GM19438 (cell line): ENCODE measurements at regions not wholly inside any gene's neighbourhood (a gene's known extent, or its start where the extent isn't known, plus 50 kb on each side); places are given as distances from the start of the nearest gene placed in this dataset.
A peak's percentile ranks its signal among the peaks of the same experiment; 100 is the strongest.

ENCODE experiments used
- ATAC-seq: cut with Tn5 transposase; IDR thresholded peaks from one replicate; pipeline ENCODE4 v1.9.1; 2021; ENCODE audit warnings: low read depth; ENCODE audit not compliant: unreplicated experiment

DNA sequence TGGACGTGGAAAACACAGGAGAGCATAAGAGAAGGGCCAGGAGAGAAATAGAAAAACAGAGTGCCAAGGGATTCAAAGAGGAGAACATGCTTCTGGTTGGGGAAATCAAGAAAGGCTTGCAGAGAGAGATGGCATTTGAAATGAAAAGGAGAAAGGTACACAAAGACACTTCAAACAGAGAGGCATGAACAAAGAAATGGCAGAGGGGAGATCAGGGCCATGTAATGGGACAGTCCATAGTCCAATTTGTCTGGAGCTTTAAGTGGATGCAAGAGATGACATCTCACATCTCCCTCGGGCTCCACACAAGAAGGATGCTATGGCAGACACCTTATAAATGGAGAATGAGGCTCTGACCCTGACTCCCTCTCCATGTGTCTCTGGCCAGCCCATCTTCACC is 331.1 kb downstream of the MLLT3 start:
- ATAC-seq = no peak

DNA sequence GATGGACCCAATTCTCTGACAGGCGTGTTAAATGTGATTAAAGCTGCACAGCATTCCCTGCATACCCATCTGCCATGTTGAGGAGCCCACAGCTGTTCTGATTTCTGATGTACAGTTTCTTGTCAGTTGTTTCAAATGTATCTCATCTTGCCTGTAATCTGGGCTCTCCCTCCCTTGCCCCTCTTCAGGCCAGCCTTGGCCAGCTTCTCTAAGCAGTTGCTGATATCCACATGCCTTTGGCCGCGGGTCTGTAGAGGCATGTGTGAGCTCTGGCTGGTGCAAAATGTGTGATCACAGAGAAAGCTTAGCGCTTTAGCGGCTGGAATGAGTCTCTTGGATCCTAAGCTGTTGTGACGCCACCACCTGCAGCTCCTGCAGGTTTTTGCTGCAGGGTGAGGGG is 332.0 kb downstream of the MLLT3 start:
- ATAC-seq = no peak

- peak; percentile 39 for ATAC-seq
Measured at GRCh38 chr9:20289423-20290010, 332.8 kb downstream of the MLLT3 start.

GRCh38 chr9:20286969-20287368 is 335.3 kb downstream of the MLLT3 start:
- ATAC-seq = no peak

DNA sequence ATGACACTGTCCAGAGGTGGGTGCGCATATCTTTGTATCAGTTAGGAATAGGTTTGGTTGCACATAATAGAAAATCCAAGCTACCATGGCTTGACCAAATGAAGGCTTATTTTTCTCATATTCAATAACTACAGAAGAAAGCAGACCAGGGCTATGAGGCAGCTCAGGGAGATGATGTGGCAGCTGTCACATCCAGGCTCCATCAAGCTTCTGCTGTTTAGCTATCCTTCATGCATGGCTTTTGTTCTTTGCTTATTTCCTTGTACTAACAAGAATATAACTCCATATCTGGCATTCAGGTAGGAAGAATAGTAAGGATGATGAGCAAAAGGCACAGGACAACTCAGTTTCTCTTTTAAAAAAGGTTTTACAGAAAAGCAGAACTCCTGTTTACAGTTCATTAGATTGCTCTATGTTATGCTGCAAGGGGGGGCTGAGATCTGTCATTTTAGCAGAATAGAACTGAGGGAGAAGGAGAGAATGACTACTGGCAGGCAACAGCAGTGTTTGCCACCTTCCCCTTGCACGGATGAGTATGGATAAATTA is 336.1 kb downstream of the MLLT3 start:
- ATAC-seq = no peak

DNA sequence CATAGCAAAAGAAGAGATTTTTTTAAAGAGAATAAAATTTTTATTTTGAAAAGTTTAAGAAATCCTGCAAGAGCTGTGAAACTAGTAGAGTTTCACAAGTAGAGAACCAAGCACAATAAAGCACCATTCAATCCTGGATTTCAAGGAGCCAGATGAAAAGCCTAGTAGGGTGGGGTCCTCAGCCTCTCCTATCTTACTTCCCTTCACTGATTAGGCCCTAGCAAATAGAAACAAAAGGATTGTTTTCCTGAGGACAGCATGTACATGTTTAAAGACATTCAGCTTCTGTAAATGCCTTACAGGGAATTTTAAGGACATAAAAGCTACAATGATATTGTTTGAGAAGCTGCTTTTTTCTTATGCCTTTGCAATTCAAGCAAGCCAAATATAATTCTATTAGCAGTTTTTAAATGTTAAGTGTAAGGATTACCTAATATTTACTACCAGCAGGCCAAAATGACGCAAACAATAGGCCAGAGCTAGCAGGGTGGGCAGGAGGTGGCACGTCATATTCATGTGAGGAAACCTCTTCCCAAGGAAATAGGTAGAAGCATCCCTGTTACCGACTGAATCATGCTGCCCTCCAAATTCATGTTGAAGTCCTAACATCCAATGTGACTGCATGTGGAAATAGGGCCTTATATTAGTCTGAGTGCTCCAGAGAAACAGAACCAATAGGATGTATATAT is 337.6 kb downstream of the MLLT3 start:
- ATAC-seq = no peak

DNA sequence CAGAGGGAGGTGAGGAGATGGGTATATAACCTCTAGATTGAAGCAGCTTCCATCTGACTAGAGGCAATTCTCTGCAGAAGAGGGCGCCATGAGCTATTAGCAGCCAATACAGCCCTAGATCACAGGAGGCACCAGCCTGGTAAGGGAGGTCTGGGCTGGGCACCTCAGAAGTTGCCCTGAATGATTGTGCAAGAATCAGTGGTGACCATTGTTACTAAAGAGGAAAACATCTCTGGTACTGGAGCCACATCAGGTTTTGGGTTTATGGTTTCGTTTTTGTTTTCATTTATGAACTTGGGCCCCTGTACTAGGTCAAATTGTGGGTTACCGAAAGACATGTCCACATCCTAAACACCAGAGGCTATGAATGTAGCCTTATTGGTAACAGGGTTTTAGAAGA is 342.0 kb downstream of the MLLT3 start:
- no peak for ATAC-seq

DNA sequence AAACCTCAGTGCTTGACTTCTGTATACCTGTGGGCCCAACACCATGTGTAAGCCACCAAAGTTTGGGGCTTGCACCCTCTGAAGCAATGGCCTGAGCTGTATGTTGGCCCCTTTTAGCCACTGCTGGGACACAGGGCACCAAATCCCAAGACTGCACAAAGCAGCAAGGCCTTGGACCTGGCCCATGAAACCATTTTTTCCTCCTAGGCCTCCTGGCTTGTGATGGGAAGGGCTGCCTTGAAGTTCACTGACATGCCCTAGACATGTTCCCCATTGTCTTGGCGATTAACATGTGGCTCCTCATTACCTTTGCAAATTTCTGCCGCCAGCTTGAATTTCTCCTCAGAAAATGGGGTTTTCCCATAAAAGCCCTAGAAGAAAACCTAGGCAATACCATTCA is 345.5 kb downstream of the MLLT3 start:
- no peak for ATAC-seq

DNA sequence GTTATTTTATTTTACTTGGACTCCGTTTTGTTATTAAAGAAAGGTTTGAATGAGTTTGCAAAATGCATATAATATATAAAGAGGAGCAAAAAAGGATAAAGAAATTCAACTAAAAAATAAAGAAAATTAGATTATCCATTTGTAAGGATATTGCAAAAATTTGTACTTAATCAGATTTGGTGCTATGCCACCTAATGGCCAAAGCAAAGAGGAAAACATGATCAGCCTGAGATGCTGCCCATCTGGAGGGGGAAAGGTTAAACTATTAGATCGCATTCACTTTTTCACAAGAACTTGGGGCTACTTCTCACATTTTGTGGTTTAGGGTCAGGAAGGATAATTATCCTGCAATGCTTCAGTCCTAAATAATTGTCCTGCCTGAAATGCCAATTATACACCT is 350.6 kb downstream of the MLLT3 start:
- ATAC-seq = no peak

DNA sequence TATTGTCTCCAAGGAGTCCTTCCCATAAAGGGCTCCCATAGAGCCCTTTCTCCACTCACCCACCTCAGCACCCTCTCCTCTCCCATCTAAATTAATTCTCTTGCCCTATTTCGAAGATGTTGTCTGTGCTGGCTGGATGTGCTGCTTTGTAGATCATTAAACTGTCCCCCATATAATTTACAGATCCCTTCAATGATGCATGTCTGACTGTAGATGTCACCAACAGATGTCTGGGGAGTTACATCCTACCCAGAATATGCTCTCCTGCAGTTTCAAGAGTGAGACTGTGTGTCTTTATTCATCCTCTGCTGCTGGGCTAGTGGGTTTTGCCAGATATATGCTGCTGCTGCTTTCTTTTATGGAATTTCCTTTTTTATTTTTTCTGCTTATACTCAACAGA is 351.2 kb downstream of the MLLT3 start:
- ATAC-seq = no peak

DNA sequence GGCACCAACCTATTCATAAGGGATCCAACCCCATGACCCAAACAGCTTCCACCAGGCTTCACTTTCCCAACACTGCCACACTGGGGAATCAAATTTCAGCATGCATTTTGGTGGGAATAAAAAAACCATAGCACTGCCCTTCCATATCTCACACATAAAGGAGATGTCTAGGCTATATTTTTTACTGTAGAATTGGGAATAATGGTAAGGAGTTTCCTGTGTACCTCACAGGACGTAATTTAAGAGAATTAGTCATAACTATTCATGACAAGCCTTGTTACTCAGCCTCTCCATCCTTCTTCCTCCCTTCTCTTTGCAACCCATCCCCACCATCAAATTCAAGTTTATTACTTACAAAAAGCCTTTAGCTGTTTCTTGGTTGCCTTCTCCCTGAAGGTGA is 352.1 kb downstream of the MLLT3 start:
- no peak for ATAC-seq

- ATAC-seq = no peak
Measured at GRCh38 chr9:20269620-20270019, 352.7 kb downstream of the MLLT3 start.

DNA sequence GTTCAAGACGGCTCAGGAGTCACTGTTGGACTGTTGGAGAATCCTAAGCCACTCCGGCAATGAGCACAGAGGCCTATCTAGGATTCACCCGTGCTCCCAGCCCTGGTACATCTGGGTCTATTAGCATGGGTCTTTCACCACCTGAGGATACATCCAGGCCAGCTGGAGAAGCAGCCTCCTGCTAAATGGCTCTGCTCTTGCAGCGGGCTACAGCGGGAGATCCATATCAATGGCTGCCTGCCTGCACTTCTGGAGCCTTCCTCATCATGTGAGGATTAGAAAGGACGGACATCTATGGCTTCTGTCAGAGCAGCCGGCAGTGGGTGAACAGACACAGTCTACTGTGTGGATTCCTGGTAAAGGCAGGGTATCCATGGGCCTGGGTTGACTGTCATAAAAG is 357.4 kb downstream of the MLLT3 start:
- no peak for ATAC-seq

DNA sequence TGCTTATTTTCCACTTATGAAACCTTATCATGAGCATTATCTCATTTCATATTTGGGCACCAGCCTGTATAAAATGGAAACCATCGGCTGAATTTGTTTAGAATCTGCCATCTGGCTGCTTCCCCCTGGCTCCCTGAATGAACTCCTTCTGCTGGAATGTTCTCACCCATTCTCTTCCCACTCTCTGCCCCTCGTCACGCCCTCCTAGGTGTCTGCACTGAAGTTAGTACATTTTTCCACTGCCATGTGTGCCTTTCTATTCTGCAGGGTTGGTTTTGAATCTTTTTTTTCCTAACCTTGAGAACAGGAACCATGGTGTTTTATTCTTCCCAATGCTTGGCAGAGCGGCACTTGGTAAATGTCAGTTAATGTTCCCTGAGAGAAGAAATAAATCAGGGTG is 359.7 kb downstream of the MLLT3 start:
- ATAC-seq = no peak

GRCh38 chr9:20256284-20256948 is 365.9 kb downstream of the MLLT3 start:
- no peak for ATAC-seq

GRCh38 chr9:20255052-20255451 is 367.2 kb downstream of the MLLT3 start:
- ATAC-seq = no peak

- ATAC-seq = no peak
Measured at GRCh38 chr9:20253635-20254034, 368.7 kb downstream of the MLLT3 start.

DNA sequence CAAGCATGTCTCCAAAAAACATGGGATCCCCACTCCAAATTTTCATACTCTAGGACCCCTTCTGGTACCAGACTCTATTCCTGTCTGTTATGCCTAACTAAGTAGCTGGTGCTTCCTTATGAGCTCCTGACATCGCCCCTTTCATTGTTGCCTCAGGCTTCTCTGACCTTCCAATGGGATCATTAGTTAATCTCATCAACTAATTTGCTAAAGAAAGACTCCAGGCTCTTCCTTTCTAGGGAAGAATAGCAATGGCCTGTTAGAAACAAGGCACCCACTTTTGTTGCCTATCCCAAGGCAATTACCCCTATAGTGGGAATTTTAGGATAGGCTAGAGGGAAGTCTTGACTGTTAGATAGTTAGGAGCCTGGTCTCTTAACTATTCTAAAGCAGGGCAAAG is 369.5 kb downstream of the MLLT3 start:
- ATAC-seq = no peak

DNA sequence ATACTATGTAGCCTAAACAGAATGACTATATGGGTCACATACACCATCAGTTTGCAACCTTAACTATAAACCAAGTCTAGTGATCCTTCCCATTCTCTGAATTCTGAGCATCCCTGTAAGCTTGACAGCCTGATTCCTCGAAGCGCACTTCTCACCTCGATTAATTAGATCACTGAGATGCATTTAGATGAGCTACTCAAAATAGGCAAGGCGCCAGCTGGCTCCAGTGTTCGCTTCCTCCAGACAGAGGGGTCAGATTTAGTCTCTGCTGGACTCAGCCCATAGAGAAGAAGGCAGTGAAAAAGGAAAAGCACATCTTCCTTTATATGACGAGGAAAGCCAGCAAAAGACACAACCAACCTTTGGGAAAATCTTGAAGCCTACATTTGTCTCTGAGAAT is 371.5 kb downstream of the MLLT3 start:
- no peak for ATAC-seq

GRCh38 chr9:20244271-20244670 is 378.0 kb downstream of the MLLT3 start:
- ATAC-seq = no peak

DNA sequence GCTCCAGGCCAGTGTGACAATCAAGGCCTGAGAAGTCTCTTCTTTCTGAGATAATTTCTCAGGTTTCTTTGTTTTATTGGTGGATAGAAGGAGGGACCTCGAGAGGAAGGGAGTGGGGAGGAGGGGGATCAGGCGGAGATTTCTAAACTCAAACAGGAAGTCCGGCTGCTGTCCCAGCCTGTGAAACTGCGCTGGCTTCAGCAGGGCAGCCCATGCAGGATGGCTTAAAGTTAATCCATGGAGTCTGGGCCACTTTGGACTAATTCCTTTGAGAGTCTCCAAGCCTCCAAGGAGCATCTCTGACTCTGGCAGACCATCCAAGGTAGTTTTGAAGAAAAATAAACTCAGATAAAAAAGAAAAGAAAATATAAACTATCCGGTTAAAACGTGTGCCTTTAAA is 378.5 kb downstream of the MLLT3 start:
- ATAC-seq = no peak
